Skeletal muscle tissue (tissue), 3 donors: ENCODE measurements at regions not wholly inside any gene's neighbourhood (a gene's known extent, or its start where the extent isn't known, plus 50 kb on each side); places are given as distances from the start of the nearest gene placed in this dataset.
A peak's percentile ranks its signal among the peaks of the same experiment; 100 is the strongest.
"Not testable (repeated sequence)": the region's sequence is repeated elsewhere in the genome, so short reads cannot be mapped to it uniquely, and the experiment has no call there.

Source experiments
- H3K27ac ChIP-seq: one replicate; pipeline ENCODE4 v1.7.0; 2013; ENCODE audit warnings: mild to moderate bottlenecking, low read depth, low read length, inconsistent platforms
- H3K27me3 ChIP-seq, 3 donors: one replicate each; pipeline ENCODE4 v1.7.0; 2013; ENCODE audit warnings: low read length in 3 of 3; ENCODE audit not compliant: control insufficient read depth in 3 of 3, insufficient read depth in 3 of 3
- H3K36me3 ChIP-seq, 3 donors: one replicate each; pipeline ENCODE4 v1.7.0; 2013; ENCODE audit warnings: low read length in 3 of 3; ENCODE audit not compliant: control insufficient read depth in 3 of 3, insufficient read depth in 3 of 3
- H3K4me1 ChIP-seq, 3 donors: one replicate each; pipeline ENCODE4 v1.7.0; 2013; ENCODE audit warnings: low read length in 3 of 3, mild to moderate bottlenecking in 3 of 3; ENCODE audit not compliant: control insufficient read depth in 3 of 3, insufficient read depth in 3 of 3
- H3K4me3 ChIP-seq, 3 donors: one replicate each; pipeline ENCODE4 v1.7.0; 2013; ENCODE audit warnings: low read length in 3 of 3
- H3K9ac ChIP-seq, 3 donors: one replicate each; pipeline ENCODE4 v1.7.0; 2013; ENCODE audit warnings: low read length in 3 of 3, mild to moderate bottlenecking in 3 of 3, moderate library complexity in 2 of 3, low read depth in 1 of 3
- H3K9me3 ChIP-seq, 3 donors: one replicate each; pipeline ENCODE4 v1.7.0; 2013; ENCODE audit warnings: low read length in 3 of 3; ENCODE audit not compliant: control insufficient read depth in 3 of 3
- donor health status: Osteomylitis.

DNA sequence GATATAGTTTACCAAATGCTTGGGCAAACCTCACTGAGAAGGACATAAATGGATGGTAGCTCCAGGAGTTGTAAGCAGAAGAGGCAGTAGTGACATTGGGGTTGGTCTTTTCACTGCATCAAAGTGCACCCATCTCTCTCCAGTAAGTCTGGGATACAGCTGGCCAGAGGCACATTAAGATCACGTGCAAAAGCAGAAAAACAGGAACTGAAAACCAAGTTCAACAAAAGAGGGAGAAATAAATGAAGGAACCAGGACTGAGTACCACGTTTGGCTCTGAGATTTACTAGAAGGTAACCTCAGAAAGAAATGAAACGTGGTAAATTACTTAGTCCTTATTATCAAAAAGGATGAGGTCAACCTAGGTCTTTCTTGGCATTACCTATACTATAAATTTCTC is 259.2 kb downstream of the OSR1 start:
- H3K4me3 ChIP-seq = no peak overlapping the region

GRCh38 chr2:19098467-19099160 is 259.8 kb downstream of the OSR1 start:
- Histone ChIP-seq H3K9ac (no peak overlapping the region), H3K27me3 (no peaks in the 10 kb centered on the region), H3K27ac (no peak overlapping the region), H3K4me3 (no peak overlapping the region), H3K9me3 (no peaks in the 10 kb centered on the region), H3K4me1 (peaks cover 5 to 15% (median 5%) of the 10 kb centered on the region in 3 donors), H3K36me3 (no peaks in the 10 kb centered on the region)

More for the DNA sequence above, 259.2 kb downstream of the OSR1 start:
- Histone ChIP-seq H3K27ac (no peak overlapping the region), H3K27me3 (no peaks in the 10 kb centered on the region), H3K36me3 (no peaks in the 10 kb centered on the region), H3K9ac (no peak overlapping the region), H3K4me1 (peaks cover 5 to 15% (median 5%) of the 10 kb centered on the region in 3 donors), H3K9me3 (no peaks in the 10 kb centered on the region)

GRCh38 chr2:19089476-19089875 is 268.9 kb downstream of the OSR1 start:
- H3K4me3 ChIP-seq, H3K9me3 ChIP-seq, H3K4me1 ChIP-seq, H3K27ac ChIP-seq, H3K36me3 ChIP-seq, H3K27me3 ChIP-seq, H3K9ac ChIP-seq: not testable (repeated sequence)

DNA sequence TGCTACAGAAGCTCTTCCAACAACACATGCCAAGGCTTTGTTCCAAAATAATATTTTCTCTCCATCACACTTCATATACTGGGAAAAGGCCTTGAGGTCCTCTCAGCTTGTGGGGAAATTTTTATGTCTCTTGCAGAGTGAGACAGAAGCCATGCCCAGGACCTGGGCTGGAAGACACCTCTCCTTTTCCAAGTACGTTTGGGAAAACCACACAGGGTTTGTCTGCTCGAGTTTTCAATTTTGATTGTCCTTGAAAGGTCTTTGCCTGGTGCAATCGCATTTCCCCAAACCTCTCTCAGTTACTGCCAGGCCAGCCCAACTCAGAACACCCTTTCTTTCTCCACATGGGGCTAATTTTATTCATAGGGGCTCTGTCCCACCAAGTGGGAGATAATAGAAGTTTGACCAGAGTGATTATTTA is 272.2 kb downstream of the OSR1 start:
- Histone ChIP-seq H3K4me1 (no peaks in the 10 kb centered on the region), H3K36me3 (no peaks in the 10 kb centered on the region), H3K27ac (no peak overlapping the region), H3K9me3 (no peaks in the 10 kb centered on the region), H3K9ac (no peak overlapping the region), H3K4me3 (no peak overlapping the region), H3K27me3 (no peaks in the 10 kb centered on the region)

DNA sequence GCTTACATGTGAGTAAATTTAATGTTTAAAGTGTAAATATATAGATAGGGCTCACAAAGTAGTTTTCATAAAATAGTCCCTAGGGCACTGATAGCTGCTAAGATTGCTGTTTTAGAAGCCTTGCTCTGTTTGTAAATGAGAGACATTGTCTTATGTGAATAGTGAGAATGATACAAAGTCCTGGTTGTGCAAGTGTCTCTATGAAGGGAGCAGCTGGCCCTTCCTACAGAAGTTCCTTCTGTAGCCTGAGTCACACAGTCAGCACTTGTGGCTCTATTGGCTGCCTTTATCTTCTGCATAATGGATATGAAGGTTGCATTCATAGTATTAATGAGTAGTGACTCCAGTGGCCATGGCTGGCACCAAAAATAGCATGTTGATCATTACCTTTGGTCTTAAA is 279.7 kb downstream of the OSR1 start:
- peaks cover 4 to 6% (median 4%) of the 10 kb centered on the region in 3 donors for H3K4me1 ChIP-seq
- no peaks in the 10 kb centered on the region for H3K27me3 ChIP-seq
- H3K36me3 ChIP-seq = no peaks in the 10 kb centered on the region
- H3K4me3 ChIP-seq = no peak overlapping the region
- no peaks in the 10 kb centered on the region for H3K9me3 ChIP-seq
- no peak overlapping the region for H3K27ac ChIP-seq
- H3K9ac ChIP-seq = no peak overlapping the region

DNA sequence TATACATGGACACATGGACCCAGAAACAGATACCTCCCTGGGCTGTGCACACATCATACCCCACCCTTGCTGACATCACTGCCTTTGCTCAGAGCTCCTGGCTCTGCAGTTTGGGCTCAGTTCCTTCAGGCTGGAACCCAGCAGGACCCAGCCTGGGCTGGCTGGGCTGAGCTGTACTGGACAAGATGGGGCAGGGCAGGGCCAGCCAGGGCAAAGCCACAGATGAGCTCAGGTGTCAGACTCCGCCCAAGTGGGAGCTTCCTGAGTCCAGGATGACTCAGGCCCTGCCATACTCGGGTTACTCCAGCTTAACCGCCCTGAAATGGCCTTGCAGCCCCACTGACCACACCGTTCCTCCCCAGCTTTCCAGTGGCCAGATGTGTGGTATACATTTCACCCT is 284.9 kb downstream of the OSR1 start:
- Histone ChIP-seq H3K4me3 (peak overlapping the region in 1 of 3 donors; percentile 17), H3K9ac (no peak overlapping the region), H3K4me1 (peaks cover 4 to 36% (median 9%) of the 10 kb centered on the region in 3 donors), H3K27ac (peak overlapping the region; percentile 67), H3K27me3 (no peaks in the 10 kb centered on the region), H3K36me3 (no peaks in the 10 kb centered on the region), H3K9me3 (no peaks in the 10 kb centered on the region)

GRCh38 chr2:19072161-19072560 is 286.3 kb downstream of the OSR1 start:
- H3K9me3 ChIP-seq = no peaks in the 10 kb centered on the region
- peaks cover 4 to 36% (median 9%) of the 10 kb centered on the region in 3 donors for H3K4me1 ChIP-seq
- no peak overlapping the region for H3K4me3 ChIP-seq
- H3K36me3 ChIP-seq = no peaks in the 10 kb centered on the region
- peak overlapping the region; percentile 19 for H3K27ac ChIP-seq
- H3K9ac ChIP-seq = no peak overlapping the region
- H3K27me3 ChIP-seq = no peaks in the 10 kb centered on the region

DNA sequence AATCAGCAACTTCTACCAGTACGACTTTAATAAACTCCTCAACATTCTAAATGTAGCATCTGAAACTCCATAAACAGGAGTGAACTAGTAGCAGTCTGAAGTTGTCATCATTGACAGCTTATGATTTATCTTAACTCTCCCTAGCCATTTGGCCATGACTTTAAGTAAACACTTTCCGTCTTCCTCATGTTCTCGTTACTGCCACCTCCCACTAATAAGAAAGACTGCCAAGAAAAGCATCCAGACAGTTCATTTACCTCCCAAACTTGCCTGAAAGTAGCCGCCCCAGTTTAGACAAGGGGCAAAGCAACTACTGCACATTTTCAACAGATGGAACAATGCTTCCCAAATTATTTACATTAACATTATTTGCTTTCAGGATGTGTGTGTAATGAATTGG is 287.5 kb downstream of the OSR1 start:
- Histone ChIP-seq H3K4me3 (no peak overlapping the region), H3K36me3 (no peaks in the 10 kb centered on the region), H3K9ac (no peak overlapping the region), H3K9me3 (no peaks in the 10 kb centered on the region), H3K4me1 (peaks cover 4 to 36% (median 9%) of the 10 kb centered on the region in 3 donors), H3K27ac (peak overlapping the region; percentile 23), H3K27me3 (no peaks in the 10 kb centered on the region)

- H3K9me3 ChIP-seq = no peaks in the 10 kb centered on the region
- H3K9ac ChIP-seq = no peak overlapping the region
- H3K4me1 ChIP-seq = peaks cover 0 to 25% (median 0%) of the 10 kb centered on the region in 3 donors
- H3K36me3 ChIP-seq = no peaks in the 10 kb centered on the region
- no peak overlapping the region for H3K27ac ChIP-seq
- no peak overlapping the region for H3K4me3 ChIP-seq
- H3K27me3 ChIP-seq = no peaks in the 10 kb centered on the region
Observed at GRCh38 chr2:19068206-19068605, 290.2 kb downstream of the OSR1 start.

GRCh38 chr2:19062370-19062769 is 296.1 kb downstream of the OSR1 start:
- no peaks in the 10 kb centered on the region for H3K9me3 ChIP-seq
- no peaks in the 10 kb centered on the region for H3K36me3 ChIP-seq
- H3K9ac ChIP-seq = no peak overlapping the region
- peaks cover 0 to 3% (median 0%) of the 10 kb centered on the region in 3 donors for H3K4me1 ChIP-seq
- H3K27ac ChIP-seq = no peak overlapping the region
- H3K27me3 ChIP-seq = no peaks in the 10 kb centered on the region
- no peak overlapping the region for H3K4me3 ChIP-seq
